ENCODE measurements at regions not wholly inside any gene's neighbourhood (a gene's known extent, or its start where the extent isn't known, plus 50 kb on each side); places are given as distances from the start of the nearest gene placed in this dataset.

DNA sequence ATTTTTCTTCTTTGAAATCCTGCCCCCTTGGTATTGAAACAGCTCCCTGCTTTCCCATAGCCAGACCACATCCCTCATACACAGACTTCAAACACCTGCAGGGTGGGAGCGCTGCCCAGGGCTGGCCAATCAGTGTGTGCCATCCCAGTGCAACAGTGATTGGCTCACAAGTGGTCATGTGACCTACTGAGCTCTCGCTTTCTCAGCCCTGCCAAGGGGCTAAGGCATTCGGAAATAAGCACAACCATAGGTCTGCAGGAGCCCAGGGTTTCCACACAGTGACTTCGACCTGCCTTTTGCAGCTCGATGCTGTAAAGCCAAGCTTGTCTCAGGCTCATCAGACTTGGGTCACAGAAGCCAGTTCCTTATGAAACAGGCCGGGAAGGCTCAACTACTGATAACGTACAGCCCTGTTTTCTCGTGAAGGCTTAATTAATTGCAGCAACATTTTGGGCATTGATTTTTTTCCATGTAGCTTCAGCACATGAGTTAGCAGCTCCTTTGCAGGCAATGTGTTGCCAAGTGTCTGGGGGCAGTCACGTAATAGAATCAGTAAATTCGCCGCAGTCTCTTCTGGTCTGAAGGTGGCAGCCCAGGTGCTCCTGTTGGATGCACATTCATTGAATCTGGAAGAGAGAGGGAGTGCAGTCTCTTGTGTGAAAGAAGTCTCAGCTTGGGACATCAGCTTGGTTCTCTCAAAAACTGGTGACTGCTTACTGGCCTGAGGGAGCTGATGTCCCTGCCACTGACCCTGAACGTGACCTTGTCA lies 1091.8 kb downstream of the AACS start:
- DNase-seq (ENCODE audit: low read depth in 2 of 3, low spot score in 2 of 3) = no peak

DNA sequence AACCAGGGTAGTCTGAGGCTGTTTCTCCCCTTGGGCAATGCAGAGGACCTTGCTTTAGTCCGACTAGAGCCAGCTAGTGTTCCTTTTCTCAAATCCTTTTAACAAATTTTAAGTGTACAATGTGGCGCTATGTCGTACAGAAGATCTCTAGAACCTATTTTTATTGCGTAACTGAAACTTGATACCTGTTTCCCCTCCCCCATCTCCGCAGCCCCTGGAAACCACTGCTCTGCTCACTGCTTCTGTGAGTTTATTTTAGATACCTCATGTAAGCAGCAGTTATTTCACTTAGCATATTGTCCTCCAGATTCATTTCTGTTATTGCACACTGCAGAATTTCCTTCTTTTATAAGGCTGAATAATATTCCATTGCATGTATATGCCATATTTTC lies 1092.3 kb downstream of the AACS start:
- DNase-seq (ENCODE audit: low read depth in 2 of 3, low spot score in 2 of 3) = no peak

DNA sequence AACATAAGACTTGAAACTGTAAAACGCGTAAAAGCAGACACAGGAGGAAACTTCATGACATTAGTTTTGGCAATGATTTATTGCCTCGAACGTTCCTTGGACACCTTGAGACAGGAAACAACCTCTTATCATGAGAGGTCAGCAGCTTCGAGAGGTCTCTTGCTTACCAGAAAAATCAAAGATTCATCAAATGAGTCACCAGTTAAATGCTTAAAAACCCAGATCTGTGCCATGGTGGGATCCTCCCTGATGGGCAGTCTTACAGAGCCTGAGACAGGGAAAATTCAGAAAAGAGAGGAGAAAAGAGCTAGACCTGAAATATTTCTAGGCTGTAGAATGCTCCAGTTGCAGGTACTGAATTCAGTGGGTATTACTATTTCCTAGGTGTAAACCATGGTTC lies 1093.9 kb downstream of the AACS start:
- no peak for DNase-seq (ENCODE audit: low read depth in 2 of 3, low spot score in 2 of 3)

DNA sequence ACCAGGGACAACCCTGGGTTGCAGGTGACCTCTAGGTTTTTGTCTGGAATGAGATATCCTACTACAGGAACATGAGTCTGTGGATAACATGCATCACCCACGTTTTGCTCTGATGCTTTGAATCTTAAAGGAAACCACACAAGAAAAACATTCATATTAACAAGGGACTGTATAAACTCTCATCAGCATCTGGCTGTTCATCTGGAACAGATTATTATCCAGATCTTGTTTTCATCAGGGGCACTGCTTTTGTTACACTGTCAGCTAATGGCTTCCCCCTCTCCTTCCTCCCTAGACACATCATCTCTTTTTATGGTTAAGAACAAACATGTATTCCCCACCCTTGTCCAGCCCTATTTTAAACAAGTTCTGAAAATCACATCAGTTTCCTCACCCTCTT lies 1095.7 kb downstream of the AACS start:
- DNase-seq (ENCODE audit: low read depth in 2 of 3, low spot score in 2 of 3) = no peak

DNA sequence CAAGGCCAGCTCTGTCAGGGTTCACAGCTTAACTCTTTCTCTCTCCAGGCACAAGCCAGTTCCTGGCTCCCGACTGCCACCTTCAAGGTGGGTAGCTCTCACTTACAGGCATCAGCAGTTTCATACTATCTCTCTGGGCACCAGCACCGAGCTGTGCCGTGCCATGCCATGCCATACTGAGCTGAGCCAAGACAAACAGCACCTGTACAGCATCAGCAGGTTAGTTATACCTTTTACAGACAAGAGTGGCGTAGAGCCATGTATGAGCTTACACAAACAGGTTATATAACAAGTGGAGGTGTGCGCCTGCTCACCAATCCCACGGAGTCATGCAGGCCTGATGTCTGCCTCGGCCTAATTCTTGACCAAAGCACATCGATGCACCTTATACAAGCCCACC lies 1098.7 kb downstream of the AACS start:
- DNase-seq (ENCODE audit: low read depth in 2 of 3, low spot score in 2 of 3) = no peak

DNA sequence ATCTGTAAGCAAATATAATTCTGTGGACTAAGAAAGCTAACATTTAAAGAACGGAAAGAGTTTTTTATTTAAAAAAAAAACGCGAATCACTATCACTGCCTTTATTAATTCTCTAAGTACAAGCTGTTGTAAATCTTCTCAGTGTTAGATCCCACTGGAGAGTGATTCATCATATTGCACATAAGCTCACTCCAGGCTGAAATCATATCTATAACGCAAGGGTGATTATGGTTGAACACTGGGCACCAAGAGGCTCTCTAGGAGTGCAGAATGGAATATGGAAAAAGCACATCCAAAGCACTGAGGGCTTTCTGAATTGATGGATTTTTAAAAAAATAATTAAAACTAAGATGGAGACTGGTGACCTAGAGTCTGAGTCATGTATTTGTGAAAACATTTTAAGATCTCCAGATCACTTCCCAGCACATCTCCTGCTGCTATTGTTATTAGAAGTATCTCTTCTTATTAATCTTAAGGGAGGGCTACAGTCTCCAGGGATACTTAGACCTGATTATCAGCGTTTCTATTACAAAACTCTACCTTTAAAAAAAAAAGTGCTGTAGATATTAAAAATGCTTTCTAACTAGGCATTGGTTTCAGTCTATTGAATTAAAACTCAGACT lies 1106.8 kb downstream of the AACS start:
- DNase-seq (ENCODE audit: low read depth in 2 of 3, low spot score in 2 of 3) = no peak

DNA sequence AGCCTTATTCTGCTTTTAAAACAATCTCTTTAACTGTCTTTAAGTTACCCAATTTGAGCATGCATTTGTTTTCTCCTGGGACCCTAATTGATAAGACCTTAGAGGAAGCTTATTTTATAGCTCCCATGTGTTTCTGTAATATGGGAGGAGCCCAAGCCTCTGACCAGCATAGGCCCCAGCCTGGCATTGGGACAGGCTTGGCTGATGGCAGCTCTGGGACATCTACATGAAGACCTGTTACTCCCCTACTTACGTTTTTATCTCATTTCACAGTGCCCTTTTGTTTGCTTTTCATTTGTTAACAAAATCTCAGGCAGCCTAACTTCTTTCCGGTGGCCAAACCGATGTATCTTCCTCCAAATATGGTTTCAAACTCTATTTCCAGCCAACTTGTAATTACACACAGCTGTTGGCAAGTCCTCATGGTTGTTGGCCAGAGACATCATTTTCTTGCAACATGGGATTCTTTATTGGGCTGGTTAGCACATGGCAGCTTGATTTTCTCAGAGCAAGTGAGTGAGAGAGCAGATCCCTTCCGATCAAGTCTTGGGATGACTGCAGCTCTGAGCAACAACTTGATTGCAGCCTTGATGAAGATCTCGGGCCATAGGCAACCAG lies 1117.5 kb downstream of the AACS start:
- DNase-seq (ENCODE audit: low read depth in 2 of 3, low spot score in 2 of 3) = no peak

DNA sequence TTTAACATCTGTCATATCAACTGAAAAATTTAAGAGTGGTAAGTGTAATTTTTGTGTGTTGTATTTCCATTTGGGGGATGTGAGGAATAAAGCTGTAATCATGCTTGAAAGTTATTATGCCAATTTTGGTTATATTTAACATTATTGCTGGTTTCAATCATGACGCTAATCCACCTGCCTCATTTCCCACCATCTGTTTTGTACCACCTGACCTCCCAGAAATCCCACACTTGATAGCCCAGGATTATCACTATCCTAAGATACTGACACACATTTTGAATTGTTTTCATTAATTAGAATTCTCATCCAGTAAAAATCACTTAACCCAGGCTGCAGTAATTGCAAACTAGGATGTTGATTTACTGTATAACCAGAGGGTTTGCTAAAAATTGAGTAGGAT lies 1119.8 kb downstream of the AACS start:
- DNase-seq (ENCODE audit: low read depth in 2 of 3, low spot score in 2 of 3) = no peak

DNA sequence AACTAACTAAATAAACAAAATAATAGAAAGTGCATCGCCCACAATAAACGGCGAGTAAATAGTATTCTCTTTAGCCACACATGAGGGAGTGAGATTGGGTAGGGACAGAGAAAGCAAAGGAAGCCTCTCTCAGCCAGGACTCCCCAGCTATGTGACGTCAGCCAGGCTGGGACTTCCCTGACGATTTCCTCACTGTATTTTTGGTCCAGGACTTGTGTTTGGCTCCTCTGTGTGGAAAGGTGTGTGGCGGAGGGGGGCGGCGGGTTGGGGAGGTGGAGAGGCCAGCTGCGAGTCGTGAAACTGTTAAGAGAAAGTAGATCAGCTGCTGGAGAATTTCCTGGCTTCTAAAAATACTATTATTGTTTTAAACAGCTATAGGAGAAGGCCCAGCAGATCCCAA lies 1124.6 kb downstream of the AACS start:
- no peak for DNase-seq (ENCODE audit: low read depth in 2 of 3, low spot score in 2 of 3)

DNA sequence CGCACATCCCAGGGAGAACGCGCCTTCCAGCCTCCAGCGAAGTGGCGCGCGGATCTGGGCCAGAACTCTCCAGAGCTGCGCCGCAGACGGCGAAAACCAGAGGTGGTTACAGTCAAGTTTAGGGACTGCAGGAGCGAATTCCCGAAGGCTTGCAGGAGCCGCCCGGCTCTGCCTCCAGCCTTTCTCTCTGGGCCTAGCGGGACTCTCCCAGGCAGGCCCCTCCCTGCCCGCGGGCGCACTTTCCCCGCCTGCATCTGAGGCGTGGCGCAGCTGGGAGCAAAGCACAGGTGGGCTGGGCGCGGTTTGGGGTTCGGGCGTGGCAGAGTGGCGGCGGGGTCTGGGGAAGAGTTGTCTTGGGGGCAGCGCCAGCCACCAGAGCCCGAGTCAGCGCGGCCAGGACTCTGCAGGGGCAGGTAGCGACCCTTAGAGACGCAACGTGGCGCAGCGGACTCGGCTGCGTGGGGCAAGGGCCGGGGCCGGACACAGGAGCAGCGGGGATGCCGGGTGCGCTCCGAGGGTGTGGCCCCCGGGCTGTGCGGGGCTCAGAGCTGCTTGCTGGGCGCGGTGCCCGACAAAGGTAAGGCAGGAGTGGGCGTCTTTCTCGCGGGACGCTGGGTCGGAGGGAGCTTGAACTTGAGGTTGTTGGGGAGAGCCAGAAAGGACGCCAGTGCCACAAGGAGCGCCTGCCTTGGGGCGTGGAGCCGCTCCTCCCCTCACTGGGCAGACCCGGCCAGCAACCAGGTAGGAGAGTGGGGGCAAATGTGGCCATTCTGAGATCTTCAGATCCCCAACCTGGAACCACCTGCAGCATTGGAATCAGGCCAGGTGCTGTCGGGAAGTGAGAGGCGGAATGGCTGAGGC lies 1126.0 kb downstream of the AACS start:
- no peak for DNase-seq (ENCODE audit: low read depth in 2 of 3, low spot score in 2 of 3)

DNA sequence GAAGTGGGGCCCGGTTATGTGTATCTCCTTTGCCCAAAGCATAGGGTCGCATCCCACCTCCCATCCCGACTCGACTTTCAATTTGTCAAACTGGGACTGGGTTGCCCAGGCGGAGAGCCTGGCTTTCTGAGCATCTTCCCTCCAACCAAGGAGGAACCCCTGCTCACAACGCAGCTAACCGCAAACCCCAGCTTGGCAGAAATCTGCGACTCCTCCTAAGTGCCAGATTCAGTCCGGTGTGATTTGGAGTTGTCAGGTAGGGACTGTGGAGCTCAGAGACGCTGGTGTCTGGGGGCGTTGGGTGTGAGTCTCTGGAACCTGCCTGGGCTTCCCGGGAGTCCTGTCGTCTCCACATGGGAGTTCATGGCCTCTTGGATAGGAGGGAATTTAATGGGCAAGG lies 1126.7 kb downstream of the AACS start:
- no peak for DNase-seq (ENCODE audit: low read depth in 2 of 3, low spot score in 2 of 3)

DNA sequence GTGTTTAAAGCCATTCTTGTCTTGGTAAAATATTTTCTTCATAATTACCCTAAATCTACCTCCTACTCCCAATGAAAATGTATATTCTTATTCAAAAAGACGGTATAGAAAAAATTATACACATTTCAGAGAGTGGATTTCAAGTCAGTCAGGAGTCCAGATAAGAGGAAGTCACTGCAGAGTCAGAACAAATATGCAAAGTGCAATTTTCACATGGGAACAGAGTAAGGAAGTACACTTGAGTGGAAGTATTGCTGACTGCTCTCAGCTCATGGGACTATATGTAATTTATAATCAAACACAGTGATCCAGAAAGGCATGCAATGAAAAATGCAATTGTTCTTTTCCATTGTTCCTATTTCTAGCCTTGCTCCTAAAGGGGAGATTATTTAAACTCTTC lies 1128.0 kb downstream of the AACS start:
- no peak for DNase-seq (ENCODE audit: low read depth in 2 of 3, low spot score in 2 of 3)

DNA sequence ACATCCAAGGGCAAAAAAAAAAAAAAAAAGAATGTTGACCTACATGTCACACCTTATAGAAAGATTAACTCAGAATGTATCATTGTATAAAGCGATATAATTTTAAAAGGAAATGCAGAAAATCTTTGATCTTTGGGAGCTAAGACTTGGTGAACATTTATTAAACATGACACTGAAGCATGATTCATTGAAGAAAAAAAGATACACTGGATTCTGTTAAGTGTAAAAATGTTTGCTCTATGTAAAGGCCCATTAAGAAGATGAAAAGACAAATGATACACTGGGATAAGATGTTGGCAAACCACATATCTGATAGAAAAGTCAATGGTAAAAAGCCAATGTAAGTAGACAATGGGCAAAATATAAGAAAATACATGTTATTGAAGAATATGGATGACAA lies 1131.0 kb downstream of the AACS start:
- no peak for DNase-seq (ENCODE audit: low read depth in 2 of 3, low spot score in 2 of 3)

DNA sequence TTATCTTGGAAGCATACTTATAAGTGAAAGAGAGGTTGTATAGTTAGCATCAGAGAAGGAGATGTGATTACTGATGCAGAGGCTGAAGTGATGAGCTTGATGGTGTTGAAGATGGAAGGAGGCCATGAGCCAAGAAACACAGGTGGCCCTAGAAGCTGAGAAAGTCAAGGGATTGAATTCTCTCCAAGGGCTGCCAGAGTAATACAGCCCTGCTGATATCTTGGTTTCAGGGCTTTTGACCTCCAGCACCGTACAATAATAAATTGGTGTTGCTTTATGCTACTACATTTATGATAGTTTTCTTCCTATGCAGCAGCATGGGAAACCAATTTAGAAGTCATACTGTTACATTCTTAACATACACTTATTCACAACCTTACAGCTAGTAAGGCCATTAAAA lies 1133.3 kb downstream of the AACS start:
- DNase-seq (ENCODE audit: low read depth in 2 of 3, low spot score in 2 of 3) = no peak

DNA sequence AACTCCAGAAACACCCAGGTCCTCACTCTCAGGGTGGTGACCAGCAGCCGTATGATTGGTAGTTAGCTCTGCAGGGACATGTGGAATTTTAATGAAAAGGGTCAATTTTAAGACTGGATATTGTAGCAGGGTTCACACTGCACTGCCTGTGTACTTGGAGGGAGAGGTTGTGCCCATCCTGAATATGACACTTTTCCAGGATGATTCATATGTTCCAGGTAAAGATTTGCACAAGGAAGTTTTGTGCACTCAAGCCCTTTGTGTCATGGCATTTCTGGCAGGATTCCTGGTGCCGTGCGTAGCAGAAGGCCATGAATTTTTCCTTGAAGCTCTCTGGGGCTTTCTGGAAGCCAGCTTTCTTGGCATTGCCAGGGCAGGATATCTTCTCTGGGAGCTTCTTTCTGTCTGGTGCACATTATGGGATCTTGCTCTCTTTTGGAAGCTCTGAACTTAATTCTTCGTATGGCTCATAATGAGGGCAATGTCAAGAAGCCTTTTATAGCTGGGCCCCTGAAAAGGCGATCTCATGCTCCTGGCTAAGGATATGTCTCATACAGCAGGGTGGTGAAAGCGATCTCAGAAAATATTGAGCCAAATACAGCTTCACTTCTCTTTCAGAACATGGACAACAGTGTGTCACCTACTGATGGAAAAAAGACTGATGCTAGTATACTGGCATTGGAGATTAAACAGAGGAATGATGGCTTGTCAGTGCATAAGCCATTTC lies 1133.9 kb downstream of the AACS start:
- no peak for DNase-seq (ENCODE audit: low read depth in 2 of 3, low spot score in 2 of 3)

DNA sequence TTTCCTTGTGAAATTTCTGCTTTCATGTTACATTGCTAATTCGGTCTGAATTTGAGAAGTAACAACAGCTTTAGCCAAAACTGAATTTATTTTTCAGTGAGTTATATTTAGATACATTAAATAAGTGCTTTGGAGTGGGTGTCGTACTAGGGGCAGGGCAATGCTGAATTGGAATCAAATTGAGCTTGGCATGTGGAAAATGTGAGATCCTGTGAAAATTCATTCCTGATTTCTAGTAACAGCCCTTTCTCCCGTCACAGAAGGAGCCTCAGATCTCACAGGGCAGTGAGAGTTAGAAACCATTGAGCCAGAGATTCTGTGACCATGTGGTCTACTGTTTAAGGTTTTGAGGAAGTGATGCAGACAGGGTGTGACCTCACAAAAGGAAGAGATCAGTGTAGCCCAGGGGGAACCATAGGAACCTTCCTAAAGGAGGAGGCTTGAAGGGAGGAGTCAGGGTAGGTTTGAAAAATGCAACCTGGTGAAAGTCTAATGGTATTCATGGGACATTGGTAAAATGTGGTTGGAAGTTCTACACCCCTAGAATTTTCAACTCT lies 1136.8 kb downstream of the AACS start:
- no peak for DNase-seq (ENCODE audit: low read depth in 2 of 3, low spot score in 2 of 3)

DNA sequence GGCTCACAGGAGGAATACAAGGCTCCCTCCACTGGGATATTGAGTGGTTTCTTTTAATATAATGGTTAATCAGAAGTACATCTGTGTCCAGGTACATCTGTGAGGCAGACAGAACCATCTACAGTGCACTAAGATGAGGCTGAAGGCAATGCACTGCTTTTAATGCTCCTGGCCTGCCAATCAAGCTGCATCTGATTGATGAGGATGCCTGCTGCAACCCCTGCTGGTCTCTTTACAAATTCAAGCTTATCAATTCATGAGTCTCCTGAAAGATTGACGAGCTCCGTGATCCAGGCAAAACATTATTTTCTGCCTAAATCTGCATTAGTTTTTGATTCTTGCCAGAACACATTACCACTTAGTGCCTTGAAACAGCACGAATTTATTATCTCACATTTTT lies 1139.1 kb downstream of the AACS start:
- DNase-seq (ENCODE audit: low read depth in 2 of 3, low spot score in 2 of 3) = no peak

DNA sequence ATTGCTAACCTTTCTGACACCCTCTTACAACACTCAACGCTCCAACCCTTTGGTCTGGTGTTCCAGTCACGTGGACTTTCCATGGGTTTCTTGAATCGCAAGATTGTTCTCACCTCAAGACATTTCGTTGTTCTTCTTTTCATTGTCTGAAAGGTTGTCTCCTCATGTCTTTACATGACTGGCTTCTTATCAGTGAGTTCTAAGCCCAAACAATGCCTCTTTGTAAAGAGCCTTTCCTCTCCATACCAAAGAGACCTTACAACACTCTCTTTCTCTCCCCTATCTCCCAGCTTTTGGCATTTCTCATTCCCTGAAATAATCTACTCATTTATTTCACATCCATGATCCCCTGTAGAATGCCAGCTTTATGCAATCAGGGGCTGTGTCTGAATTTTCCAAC lies 1144.8 kb downstream of the AACS start:
- no peak for DNase-seq (ENCODE audit: low read depth in 2 of 3, low spot score in 2 of 3)

DNA sequence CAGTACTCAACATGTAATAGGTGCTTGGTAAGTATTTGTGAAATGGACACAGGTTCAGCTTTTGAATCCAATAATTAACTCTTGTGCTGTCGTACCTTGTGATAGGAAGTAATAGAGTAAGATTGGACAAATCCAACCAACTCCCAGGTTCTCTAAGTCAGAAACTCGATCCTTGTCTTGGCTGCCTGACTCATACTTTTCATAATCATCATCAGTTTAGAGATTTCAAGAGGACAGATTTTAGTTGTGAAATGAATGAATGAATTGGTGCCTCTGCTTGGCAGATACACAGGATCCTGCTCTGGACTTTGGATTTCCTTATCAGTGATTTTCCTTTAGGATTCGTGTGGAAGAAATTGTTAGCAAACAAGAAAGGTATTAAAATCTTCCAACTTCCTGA lies 1145.2 kb downstream of the AACS start:
- no peak for DNase-seq (ENCODE audit: low read depth in 2 of 3, low spot score in 2 of 3)

DNA sequence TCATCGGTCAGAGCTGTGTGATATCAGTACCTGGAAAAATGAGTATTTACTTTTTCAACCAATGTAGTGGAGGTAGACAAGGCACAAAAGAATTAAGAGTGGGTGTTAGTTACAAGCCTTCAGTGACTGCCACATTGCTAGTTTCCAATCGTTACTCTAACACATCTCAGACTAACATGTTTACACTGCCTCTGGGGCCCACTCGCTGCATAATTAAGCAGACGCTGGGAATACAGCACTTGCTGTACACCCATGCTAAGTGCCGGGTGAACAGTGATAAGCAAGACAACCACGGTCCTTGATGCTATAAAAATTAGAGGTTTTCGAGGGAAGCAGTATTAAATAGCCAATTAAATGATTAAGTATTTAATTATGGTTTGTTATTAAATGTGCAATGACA lies 1147.6 kb downstream of the AACS start:
- no peak for DNase-seq (ENCODE audit: low read depth in 2 of 3, low spot score in 2 of 3)

DNA sequence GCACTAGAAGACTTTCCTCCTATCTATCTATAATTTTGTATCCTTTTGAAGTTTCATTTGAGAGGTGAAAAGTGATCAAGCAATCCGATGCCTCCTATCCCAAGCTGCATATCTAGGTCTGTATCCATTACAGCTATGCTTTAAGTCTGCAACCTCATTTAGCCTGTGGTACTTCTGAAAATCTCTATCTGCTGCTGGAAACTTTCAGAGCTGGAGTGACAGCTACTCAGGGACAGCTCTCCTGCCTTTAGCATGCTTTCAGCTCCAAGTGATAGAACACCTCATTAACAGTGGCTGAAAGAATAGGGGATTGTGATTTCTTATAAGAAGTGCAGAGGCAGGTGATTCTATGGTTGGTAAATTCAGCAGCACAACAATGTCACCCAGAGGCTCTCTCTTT lies 1153.5 kb downstream of the AACS start:
- no peak for DNase-seq (ENCODE audit: low read depth in 2 of 3, low spot score in 2 of 3)

Measured in activated CD8-positive, alpha-beta memory T cell treated with anti-CD3 and anti-CD28 coated beads for 48 hours (primary cell).